ENCODE measurements at regions not wholly inside any gene's neighbourhood (a gene's known extent, or its start where the extent isn't known, plus 50 kb on each side); places are given as distances from the start of the nearest gene placed in this dataset.

- TF ChIP-seq CTCF (IDR thresholded peaks at IDR 0.05; ENCODE audit: partially characterized antibody, unreplicated experiment) = no peak
- H3K27me3 Mint-ChIP-seq (ENCODE audit: unreplicated experiment) = no peaks in the 10 kb centered on the region
- no peaks in the 10 kb centered on the region for H3K4me1 Mint-ChIP-seq (ENCODE audit: low read depth, unreplicated experiment)
- DNase-seq = no peak
- no peak overlapping the region for H3K27ac Mint-ChIP-seq (ENCODE audit: unreplicated experiment)
- H3K9me3 Mint-ChIP-seq (ENCODE audit: unreplicated experiment) = peaks cover 4% of the 10 kb centered on the region
- H3K4me3 Mint-ChIP-seq (ENCODE audit: unreplicated experiment) = no peak overlapping the region
- no peaks in the 10 kb centered on the region for H3K36me3 Mint-ChIP-seq (ENCODE audit: unreplicated experiment)
Measured at GRCh38 chr2:220987839-220988238, 584.3 kb downstream of the EPHA4 start.

- no peak for DNase-seq
- Mint-ChIP-seq H3K27me3 (ENCODE audit: unreplicated experiment) (no peaks in the 10 kb centered on the region), H3K4me1 (ENCODE audit: low read depth, unreplicated experiment) (no peaks in the 10 kb centered on the region), H3K9me3 (ENCODE audit: unreplicated experiment) (peaks cover 4% of the 10 kb centered on the region), H3K4me3 (ENCODE audit: unreplicated experiment) (no peak overlapping the region), H3K27ac (ENCODE audit: unreplicated experiment) (no peak overlapping the region), H3K36me3 (ENCODE audit: unreplicated experiment) (no peaks in the 10 kb centered on the region)
- no peak for TF ChIP-seq CTCF (IDR thresholded peaks at IDR 0.05; ENCODE audit: partially characterized antibody, unreplicated experiment)
Measured at GRCh38 chr2:220991972-220992371, 580.1 kb downstream of the EPHA4 start.

- no peak for DNase-seq
- TF ChIP-seq CTCF (IDR thresholded peaks at IDR 0.05; ENCODE audit: partially characterized antibody, unreplicated experiment) = no peak
- Mint-ChIP-seq H3K4me1 (ENCODE audit: low read depth, unreplicated experiment) (no peaks in the 10 kb centered on the region), H3K27ac (ENCODE audit: unreplicated experiment) (no peak overlapping the region), H3K36me3 (ENCODE audit: unreplicated experiment) (no peaks in the 10 kb centered on the region), H3K9me3 (ENCODE audit: unreplicated experiment) (no peaks in the 10 kb centered on the region), H3K4me3 (ENCODE audit: unreplicated experiment) (no peak overlapping the region), H3K27me3 (ENCODE audit: unreplicated experiment) (no peaks in the 10 kb centered on the region)
Measured at GRCh38 chr2:220994846-220995245, 577.3 kb downstream of the EPHA4 start.

- Mint-ChIP-seq H3K4me1 (ENCODE audit: low read depth, unreplicated experiment) (no peaks in the 10 kb centered on the region), H3K4me3 (ENCODE audit: unreplicated experiment) (no peak overlapping the region), H3K36me3 (ENCODE audit: unreplicated experiment) (no peaks in the 10 kb centered on the region), H3K9me3 (ENCODE audit: unreplicated experiment) (no peaks in the 10 kb centered on the region), H3K27ac (ENCODE audit: unreplicated experiment) (no peak overlapping the region), H3K27me3 (ENCODE audit: unreplicated experiment) (no peaks in the 10 kb centered on the region)
- DNase-seq = no peak
- no peak for TF ChIP-seq CTCF (IDR thresholded peaks at IDR 0.05; ENCODE audit: partially characterized antibody, unreplicated experiment)
Measured at GRCh38 chr2:220995581-220995980, 576.5 kb downstream of the EPHA4 start.

GRCh38 chr2:220998156-220998555 lies 573.9 kb downstream of the EPHA4 start:
- DNase-seq = no peak
- H3K27me3 Mint-ChIP-seq (ENCODE audit: unreplicated experiment) = no peaks in the 10 kb centered on the region

More at GRCh38 chr2:220998156-220998555, 573.9 kb downstream of the EPHA4 start:
- Mint-ChIP-seq H3K4me1 (ENCODE audit: low read depth, unreplicated experiment) (no peaks in the 10 kb centered on the region), H3K9me3 (ENCODE audit: unreplicated experiment) (no peaks in the 10 kb centered on the region), H3K4me3 (ENCODE audit: unreplicated experiment) (no peak overlapping the region), H3K27ac (ENCODE audit: unreplicated experiment) (no peak overlapping the region), H3K36me3 (ENCODE audit: unreplicated experiment) (no peaks in the 10 kb centered on the region)
- TF ChIP-seq CTCF (IDR thresholded peaks at IDR 0.05; ENCODE audit: partially characterized antibody, unreplicated experiment) = no peak
